Fibroblast of villous mesenchyme (primary cell): ENCODE measurements at regions not wholly inside any gene's neighbourhood (a gene's known extent, or its start where the extent isn't known, plus 50 kb on each side); places are given as distances from the start of the nearest gene placed in this dataset.

Experiments used
- DNase-seq: peaks from one replicate; pipeline ENCODE4 v3.0.0-alpha.2; 2010; ENCODE audit warnings: low read depth
- H3K4me3 ChIP-seq: 2 replicates; pipeline ENCODE4 v1.5.1; 2011; ENCODE audit warnings: low read depth, mild to moderate bottlenecking, low read length
- TF ChIP-seq, protein P1 (sequence below): IDR thresholded peaks from 2 replicates; pipeline ENCODE4 v1.5.1; 2012; ENCODE audit warnings: low read depth, mild to moderate bottlenecking, low read length; ENCODE audit not compliant: insufficient read depth

DNA sequence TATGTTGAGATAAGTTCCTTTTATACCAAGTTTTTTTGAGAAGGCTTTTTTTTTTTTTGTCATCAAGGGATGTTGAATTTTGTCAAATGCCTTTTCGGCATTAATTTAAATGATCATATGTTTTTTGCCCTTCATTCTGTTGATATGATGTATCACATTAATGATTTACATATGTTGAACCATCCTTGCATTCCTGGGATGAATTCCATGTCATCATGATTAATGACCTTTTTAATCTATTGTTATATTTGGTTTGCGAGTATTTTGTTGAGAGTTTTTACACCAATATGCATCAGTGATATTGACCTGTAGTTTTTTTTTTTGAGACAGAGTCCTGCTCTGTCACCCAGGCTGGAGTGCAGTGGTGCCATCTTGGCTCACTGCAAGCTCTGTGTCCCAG is 585.7 kb upstream of the FANCL start:
- no peak overlapping the region for H3K4me3 ChIP-seq
- no peak for DNase-seq
- TF ChIP-seq, protein P1, sequence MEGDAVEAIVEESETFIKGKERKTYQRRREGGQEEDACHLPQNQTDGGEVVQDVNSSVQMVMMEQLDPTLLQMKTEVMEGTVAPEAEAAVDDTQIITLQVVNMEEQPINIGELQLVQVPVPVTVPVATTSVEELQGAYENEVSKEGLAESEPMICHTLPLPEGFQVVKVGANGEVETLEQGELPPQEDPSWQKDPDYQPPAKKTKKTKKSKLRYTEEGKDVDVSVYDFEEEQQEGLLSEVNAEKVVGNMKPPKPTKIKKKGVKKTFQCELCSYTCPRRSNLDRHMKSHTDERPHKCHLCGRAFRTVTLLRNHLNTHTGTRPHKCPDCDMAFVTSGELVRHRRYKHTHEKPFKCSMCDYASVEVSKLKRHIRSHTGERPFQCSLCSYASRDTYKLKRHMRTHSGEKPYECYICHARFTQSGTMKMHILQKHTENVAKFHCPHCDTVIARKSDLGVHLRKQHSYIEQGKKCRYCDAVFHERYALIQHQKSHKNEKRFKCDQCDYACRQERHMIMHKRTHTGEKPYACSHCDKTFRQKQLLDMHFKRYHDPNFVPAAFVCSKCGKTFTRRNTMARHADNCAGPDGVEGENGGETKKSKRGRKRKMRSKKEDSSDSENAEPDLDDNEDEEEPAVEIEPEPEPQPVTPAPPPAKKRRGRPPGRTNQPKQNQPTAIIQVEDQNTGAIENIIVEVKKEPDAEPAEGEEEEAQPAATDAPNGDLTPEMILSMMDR: no peak

DNA sequence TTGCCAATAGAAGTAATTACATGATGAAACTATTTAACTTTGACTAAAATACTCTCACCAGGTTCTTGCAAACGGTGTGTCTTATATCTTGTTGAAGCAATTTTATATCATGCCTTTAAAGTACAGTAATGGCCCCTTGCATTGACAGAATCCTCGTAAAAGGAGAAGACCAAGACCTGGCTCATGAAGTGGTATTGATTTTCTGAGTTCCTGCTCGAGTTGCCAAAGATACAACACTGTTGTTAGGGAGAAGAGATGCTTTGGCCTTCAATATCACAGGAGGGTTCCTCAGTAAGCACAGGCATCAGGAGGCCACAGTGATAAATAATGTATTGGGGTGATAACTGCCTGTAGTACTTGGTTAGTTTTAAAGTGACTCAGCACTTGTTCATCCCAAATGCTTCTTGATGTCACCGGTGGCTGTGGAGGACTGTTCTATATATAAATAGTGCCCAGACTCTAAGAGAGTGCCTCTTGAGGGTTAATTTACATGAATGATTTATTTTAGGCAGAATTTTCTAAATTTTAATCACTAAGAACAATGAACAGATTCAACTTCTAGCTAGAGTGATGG is 571.7 kb upstream of the FANCL start:
- DNase-seq: no peak
- TF ChIP-seq, protein P1: no peak
- no peak overlapping the region for H3K4me3 ChIP-seq

DNA sequence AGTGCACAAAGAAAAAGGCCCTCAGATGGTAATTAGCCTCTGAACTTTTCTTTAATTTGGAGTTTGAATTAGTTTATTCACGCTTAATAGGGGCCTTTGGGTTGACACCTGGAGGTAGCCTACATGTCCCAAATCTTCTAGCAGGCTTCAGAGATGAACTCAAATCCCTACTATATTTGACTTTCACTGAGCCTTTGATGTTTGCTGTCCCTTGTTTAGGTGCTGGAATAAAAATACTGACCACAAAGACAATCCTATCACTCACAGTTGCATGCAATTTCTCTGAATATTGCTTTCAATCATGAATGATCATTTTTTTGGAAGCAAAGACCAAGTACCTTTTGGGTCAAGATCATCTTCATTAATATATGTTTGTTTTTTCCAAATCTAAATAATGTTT is 564.0 kb upstream of the FANCL start:
- TF ChIP-seq, protein P1: no peak
- H3K4me3 ChIP-seq: no peak overlapping the region
- no peak for DNase-seq

DNA sequence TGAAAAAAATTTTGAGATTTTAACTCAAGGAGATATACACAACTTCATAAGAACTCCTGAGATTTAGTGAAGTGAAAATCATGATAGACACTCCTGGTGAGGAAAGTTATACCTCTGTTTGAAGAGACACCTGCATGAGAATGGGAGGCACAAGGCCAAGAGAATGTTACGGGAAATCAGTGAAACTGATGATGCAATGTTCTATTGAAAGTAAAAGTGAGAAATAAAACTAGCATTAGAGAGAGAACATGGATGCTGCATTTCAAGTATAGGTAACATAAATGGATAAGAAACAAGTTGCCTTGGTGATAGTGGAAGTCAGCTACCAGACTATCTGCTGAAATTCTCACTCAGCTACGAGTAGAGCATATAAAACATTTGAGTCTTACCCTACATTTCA is 562.1 kb upstream of the FANCL start:
- DNase-seq: no peak
- TF ChIP-seq, protein P1: no peak
- no peak overlapping the region for H3K4me3 ChIP-seq

DNA sequence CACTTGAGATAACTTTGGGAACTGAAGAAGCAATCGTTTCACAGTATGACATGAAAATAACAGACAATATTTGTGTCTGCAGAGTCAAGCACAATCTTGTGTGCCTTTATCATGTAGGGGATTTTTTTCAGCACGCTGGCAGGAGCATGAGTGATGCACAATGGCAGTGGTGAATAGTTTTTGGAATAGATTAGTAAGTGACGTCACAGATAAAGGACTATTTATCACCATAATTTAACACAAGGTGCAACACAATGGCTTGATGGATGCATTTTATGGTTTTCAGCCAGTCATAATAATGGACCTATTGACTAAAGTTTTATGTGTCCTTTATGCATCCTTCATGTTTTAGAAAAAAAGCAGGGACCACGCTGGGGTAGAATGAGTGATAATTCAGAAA is 559.8 kb upstream of the FANCL start:
- H3K4me3 ChIP-seq: no peak overlapping the region
- no peak for DNase-seq
- TF ChIP-seq, protein P1: no peak

DNA sequence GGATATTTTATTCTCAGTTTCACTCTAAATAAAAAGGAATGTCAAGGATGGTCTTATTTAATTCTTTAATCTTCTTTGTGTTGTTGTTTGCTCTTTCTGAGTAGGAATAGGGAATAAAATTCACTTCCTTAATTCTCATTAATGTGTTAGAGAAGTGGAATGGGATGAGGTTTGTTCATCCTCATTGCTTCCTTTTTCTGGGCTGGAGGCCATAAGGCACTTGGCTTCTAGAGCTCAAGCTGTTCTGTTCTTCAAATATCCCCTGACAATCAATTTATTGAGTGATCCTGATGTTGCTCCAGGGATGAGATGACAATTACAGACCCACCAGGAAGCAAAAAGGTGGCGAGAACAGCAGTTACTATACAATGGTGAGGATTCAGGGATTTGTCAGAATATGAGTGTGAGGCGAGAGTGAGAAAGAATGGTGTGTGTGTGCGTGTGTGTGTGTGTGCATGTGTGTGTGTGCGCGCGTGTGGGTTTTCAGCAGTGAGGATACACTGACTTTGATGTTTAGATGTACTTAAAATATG is 557.6 kb upstream of the FANCL start:
- H3K4me3 ChIP-seq: no peak overlapping the region
- no peak for DNase-seq
- TF ChIP-seq, protein P1: no peak
